ENCODE measurements at regions not wholly inside any gene's neighbourhood (a gene's known extent, or its start where the extent isn't known, plus 50 kb on each side); places are given as distances from the start of the nearest gene placed in this dataset.

GRCh38 chr16:6891496-6891895 lies 441.1 kb upstream of the RBFOX1 start:
- Histone ChIP-seq H3K27ac (ENCODE audit: extremely low read length, insufficient read depth, low read length) (no peak overlapping the region), H3K36me3 (replicated peaks in 1 of 2; ENCODE audit: control insufficient read depth in 1 of 2, insufficient read depth in 2 of 2, low read length in 2 of 2) (no peaks in the 10 kb centered on the region), H4K20me1 (ENCODE audit: insufficient read depth, low read length) (no peaks in the 10 kb centered on the region), H3K9me3 (ENCODE audit: low read length) (no peaks in the 10 kb centered on the region; the same call in 1 of the 2 replicates), H3K4me2 (ENCODE audit: low read depth, low read length) (no peak overlapping the region), H3K9ac (ENCODE audit: insufficient read depth, low read depth, low read length) (no peak overlapping the region), H3K27me3 (ENCODE audit: control insufficient read depth in 1 of 2, insufficient read depth in 2 of 2, low read length in 2 of 2) (no peaks in the 10 kb centered on the region), H3K4me1 (ENCODE audit: insufficient read depth, low read length) (no peaks in the 10 kb centered on the region), H3K79me2 (ENCODE audit: insufficient read depth, low read length) (no peaks in the 10 kb centered on the region), H3K4me3 (replicated peaks in 1 of 3; ENCODE audit: insufficient read depth in 1 of 3, low read depth in 2 of 3, low read length in 3 of 3) (no peak overlapping the region), H2AFZ (ENCODE audit: low read length) (no peak overlapping the region)
- POLR2A ChIA-PET: no interaction called here
- no peak for ATAC-seq
- no peak for FAIRE-seq
- no TSS peak for BruUV-seq (replicated peaks)
- DNase-seq (ENCODE audit: low spot score): no peak
- intact Hi-C loops (cut with micrococcal nuclease; ENCODE audit: unreplicated experiment) (no loop called here), in situ Hi-C loops (cut with HindIII; ENCODE audit: extremely low pct_ligation_motif_present, low pct_unique_long_range_greater_than_20kb) (no loop called here)
- WGBS (ENCODE audit: low lambda C conversion rate): 48% methylated on average over 2 of the region's 2 CpGs
- CTCF ChIA-PET (ENCODE audit: low intra/inter-chr PET ratio, low total read pairs): no interaction called here
- no peak for TF ChIP-seq NR2C2 (CRISPR knock-in tag; IDR thresholded peaks at IDR 0.05; ENCODE audit: borderline replicate concordance)
- no peak for TF ChIP-seq PRPF4 (IDR thresholded peaks at IDR 0.05; ENCODE audit: low read depth, low read length, poor library complexity, severe bottlenecking)
- TF ChIP-seq, protein P1, sequence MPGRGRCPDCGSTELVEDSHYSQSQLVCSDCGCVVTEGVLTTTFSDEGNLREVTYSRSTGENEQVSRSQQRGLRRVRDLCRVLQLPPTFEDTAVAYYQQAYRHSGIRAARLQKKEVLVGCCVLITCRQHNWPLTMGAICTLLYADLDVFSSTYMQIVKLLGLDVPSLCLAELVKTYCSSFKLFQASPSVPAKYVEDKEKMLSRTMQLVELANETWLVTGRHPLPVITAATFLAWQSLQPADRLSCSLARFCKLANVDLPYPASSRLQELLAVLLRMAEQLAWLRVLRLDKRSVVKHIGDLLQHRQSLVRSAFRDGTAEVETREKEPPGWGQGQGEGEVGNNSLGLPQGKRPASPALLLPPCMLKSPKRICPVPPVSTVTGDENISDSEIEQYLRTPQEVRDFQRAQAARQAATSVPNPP (CRISPR knock-in tag; IDR thresholded peaks at IDR 0.05): no peak
- no peak for TF ChIP-seq RBM22 (optimal IDR thresholded peaks at IDR 0.05; ENCODE audit: low read length)
- TF ChIP-seq KIAA2018 (CRISPR knock-in tag; IDR thresholded peaks at IDR 0.05; ENCODE audit: borderline replicate concordance): no peak
- TF ChIP-seq ZBTB2 (CRISPR knock-in tag; IDR thresholded peaks at IDR 0.05; ENCODE audit: low read depth): no peak
- TF ChIP-seq FOXK1 (CRISPR knock-in tag; IDR thresholded peaks at IDR 0.05; ENCODE audit: borderline replicate concordance, low read depth): no peak
- no peak for TF ChIP-seq ARID5B (CRISPR knock-in tag; IDR thresholded peaks at IDR 0.05)
- no peak for TF ChIP-seq RELA (CRISPR knock-in tag; IDR thresholded peaks at IDR 0.05)

Measured in HepG2 (cell line).